Stimulated activated CD4-positive, alpha-beta T cell treated with anti-CD3 and anti-CD28 coated beads, Interleukin-15, amount 100 ng/mL, for 1 hour (primary cell): ENCODE measurements at regions not wholly inside any gene's neighbourhood (a gene's known extent, or its start where the extent isn't known, plus 50 kb on each side); places are given as distances from the start of the nearest gene placed in this dataset.
"Not testable (repeated sequence)": the region's sequence is repeated elsewhere in the genome, so short reads cannot be mapped to it uniquely, and the experiment has no call there.

ENCODE experiments used
- DNase-seq, 2 donors: peaks; one replicate each; pipeline ENCODE4 v3.0.0-alpha.2; 2020; ENCODE audit warnings: low read depth in 1 of 2, low spot score in 1 of 2

DNA sequence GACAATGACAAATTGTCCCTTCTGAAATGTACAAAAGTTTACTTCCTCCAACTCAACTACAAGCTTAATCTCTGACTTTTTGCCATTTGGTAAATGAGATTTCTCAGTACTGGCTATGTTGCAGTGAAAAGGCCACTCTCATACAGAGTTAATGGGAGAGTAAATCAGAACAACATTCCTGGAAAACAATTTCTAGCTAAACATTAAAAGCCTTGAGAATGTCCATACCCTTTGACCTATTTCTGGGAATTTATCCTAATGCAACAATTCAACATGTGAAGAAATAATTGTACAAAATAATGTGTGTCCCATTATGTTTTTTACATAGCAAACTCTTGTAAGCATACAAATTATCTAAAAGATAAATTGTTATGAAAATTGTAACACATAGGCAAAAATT is 56.3 kb upstream of the SPEF2 start:
- DNase-seq = no peak

DNA sequence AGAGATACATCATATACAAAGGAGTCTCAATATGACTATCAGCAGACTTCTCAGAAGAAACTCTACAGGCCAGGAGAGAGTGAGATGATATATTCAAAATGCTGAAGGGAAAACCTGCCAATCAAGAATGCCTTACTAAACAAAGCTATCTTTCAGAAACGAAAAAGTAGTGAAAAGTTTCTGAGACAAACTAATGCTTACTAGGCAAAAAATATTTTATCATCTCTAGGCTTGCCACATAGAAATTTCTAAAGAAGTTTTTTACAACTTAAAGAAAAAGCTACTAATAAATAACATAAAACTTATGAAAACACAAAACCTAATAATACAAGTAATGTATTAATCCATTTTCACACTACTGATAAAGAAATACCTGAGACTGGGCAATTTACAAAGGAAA is 59.9 kb upstream of the SPEF2 start:
- no peak for DNase-seq

- DNase-seq = no peak
Measured at GRCh38 chr5:35557199-35557598, 60.5 kb upstream of the SPEF2 start.

DNA sequence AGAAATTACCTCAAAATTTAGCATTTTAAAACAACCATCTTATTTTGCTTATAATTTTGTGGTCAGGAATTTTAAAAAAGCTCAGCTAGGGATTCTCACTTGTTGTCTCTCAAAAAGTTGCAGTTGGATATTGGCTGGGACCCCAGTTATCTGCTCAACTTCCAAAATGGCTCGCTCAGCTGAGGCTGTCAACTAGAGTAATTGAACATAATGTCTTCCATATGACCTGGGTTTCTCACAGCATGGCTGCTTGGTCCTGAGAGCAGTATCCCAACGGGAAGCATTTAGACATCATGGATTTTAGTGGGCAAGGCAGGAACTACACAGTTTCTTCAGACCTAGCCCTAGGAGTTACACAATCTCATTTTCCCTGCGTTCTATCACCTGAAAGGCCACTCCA is 63.6 kb upstream of the SPEF2 start:
- no peak for DNase-seq

- no peak for DNase-seq
Measured at GRCh38 chr5:35545190-35545589, 72.5 kb upstream of the SPEF2 start.

DNA sequence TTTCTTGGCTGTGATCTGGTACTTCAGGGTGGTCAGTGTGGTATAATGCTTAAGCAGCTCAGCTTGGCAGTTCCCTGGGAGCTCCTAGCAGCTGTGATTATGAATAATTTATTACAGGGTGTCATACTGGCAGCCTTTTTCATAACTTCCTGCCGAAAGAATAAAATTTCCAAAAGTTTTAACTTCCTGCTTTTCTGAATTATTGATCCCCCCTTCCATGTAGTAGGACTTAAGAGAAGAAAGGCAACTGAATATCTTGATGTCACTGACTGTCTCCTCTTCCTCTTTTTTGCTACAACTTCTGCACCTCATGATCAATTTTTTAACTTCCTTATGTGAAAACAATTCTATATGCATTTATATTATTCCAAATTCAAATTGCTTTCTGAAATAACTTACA is 74.3 kb upstream of the SPEF2 start:
- no peak for DNase-seq

GRCh38 chr5:35540002-35540401 is 77.7 kb upstream of the SPEF2 start:
- DNase-seq = no peak

DNA sequence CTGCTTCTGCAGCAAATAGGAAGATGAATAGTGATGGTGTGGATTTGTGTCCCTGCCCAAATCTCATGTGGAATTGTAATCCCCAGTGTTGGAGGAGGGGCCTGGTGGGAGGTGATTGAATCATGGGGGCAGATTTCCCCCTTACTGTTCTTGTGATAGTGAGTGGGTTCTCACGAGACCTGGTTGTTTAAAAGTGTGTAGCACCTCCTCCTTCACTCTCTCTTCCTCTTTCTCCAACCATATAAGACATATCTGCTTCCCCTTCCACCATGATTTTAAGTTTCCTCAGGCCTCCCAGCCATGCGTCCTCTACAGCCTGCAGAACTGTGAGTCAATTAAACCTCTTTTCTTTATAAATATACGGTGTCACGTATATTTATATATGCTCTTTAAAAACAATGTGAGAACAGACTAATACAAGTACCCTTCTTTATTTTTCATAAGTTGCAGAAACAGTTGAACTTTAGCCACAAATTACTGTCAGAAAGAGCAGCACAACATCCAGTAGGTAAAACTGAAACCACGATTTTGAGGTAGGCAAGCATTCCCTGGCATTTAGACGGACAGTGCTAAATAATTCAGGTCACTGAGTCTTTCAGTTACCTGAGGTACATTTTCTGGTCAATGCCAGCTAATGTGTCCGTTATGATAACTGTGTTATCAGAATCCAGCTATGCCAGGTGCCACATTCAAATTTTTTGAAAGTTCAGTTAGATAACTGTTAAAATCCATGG is 79.3 kb upstream of the SPEF2 start:
- no peak for DNase-seq

DNA sequence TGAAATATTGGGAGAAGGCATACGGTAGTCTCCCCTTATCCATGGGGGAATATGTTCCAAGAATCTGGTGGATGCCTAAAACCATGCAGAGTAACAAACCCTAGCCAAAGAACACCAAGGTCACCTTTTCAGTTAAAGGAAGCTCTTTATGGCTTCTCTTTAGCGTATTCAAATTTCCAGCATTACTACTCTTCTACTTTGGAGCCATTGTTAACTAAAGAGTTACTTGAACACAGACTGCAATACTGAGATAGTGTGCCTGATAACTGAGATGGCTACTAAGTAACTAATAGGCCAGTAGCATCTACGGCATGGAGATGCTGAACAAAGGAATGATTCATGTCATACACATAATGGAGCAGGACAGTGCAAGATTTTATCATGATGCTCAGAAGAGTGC is 84.5 kb upstream of the SPEF2 start:
- no peak for DNase-seq

DNA sequence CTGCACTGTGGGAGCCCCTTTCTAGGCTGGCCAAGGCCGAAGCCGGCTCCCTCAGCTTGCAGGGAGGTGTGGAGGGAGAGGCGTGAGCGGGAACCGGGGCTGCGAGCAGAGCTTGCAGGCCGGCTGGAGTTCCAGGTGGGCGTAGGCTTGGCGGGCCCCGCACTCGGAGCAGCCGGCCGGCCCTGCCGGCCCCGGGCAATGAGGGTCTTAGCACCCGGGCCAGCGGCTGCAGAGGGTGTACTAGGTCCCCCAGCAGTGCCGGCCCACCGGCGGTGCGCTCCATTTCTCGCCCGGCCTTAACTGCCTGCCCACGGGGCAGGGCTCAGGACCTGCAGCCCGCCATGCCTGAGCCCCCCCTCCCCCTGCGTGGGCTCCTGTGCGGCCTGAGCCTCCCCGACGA is 86.1 kb upstream of the SPEF2 start:
- DNase-seq = not testable (repeated sequence)

- no peak for DNase-seq
Measured at GRCh38 chr5:35518104-35518503, 99.6 kb upstream of the SPEF2 start.

- DNase-seq = no peak
Measured at GRCh38 chr5:35516271-35516670, 101.4 kb upstream of the SPEF2 start.

DNA sequence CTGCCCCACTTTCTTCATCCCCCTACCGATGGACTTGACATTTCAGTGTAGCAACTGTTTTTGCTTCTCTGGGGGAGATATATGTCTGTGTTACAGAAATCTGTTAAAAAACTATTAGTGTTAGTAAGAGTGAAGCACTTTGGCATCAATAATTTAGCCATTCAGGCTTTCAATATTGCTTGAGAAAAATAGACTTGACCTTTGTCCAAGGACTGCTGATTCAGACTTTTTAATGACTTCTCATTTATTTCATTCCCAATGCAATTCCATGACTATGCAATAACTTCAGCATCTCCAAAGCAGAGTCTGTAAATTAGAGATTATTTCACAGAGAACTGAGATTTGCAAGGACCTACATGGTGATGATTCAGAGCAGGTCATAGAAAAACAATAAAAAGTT is 104.1 kb upstream of the SPEF2 start:
- DNase-seq = no peak

DNA sequence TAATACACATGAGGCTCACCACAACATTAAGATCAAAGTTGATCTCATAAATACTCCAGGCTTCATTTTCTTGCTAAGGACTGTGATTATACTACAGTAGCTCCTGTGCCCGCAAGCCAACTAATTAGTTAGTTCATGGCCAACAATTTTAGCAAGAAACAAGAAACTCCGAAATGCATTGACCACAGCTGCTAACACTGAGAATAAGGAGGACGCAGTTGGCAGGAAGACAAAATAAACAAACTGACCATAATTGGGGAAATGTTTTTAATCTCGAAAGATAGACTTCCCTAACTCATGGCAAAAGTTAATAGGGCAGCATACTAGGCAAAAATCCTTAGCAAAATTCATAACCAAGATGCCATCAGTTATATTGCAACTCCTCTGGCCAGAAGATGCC is 115.5 kb upstream of the SPEF2 start:
- no peak for DNase-seq

DNA sequence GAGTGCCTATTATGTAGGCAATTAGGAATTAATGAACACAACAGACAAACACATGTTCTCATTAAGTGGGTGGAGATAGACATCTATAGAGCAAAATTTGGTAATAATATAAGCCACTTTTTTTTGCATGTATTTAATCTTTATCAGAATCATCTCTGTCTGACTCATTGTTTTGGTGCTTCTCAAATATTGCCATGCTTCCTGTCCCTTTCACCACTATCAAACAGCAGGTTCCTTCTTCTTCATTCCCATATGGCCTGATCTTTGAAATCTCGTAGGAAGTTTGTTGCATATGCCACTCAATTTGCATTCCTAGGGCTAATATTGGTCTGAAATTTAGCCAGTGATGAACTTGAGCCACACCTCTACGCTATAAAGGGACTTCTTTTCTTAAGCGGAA is 128.9 kb upstream of the SPEF2 start:
- no peak for DNase-seq

GRCh38 chr5:35488055-35488454 is 129.6 kb upstream of the SPEF2 start:
- no peak for DNase-seq

- DNase-seq = no peak
Measured at GRCh38 chr5:35487233-35488025, 130.2 kb upstream of the SPEF2 start.

GRCh38 chr5:35485487-35485886 is 132.2 kb upstream of the SPEF2 start:
- DNase-seq = no peak

DNA sequence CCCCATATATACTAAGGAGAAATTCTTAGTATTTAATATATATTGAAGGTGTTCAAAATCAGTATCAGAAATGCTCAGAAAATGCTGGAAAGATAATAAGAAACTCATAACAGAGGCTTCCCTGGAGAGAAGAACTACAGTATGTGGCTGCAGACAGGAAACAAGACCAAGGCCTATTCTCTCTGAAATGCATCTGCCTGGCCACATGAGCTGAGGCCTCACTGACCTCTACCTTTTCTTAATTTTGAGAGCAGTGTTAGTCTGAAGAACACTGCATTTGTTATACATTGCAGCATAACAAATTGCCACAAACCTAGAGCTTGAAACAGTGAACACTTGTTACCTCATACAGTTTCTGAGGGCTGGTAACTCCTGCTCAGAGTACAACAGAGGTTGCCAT is 133.4 kb upstream of the SPEF2 start:
- no peak for DNase-seq

- DNase-seq = no peak
Measured at GRCh38 chr5:35483780-35484179, 133.9 kb upstream of the SPEF2 start.

GRCh38 chr5:35483191-35483590 is 134.5 kb upstream of the SPEF2 start:
- DNase-seq = no peak

DNA sequence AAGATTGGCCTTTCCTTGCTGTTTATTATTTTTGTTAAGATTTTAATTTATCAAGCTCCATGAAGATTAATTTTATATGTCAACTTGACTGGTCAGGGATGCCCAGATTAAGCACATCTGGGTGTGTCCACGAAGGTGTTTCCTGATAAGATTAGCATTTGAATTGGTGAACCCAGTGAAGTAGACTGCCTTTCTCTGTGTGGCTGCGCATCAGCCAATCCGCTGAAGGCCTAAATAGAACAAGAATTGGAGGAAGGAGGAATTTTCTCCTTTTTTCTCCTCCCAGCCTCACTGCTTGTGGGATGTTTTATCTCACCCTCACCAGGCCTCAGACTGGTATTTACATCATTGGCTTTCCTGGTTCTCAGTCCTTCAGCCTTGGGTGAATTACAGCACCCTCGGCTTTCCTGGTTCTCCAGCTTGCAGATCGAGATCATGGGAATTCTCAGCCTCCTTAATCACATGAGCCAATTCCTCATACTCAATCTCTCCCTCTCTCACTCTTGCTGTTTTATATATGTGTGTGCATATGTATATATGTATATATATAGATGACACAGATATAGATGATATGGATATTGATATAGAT is 135.4 kb upstream of the SPEF2 start:
- DNase-seq = no peak
